EH (cell line): ENCODE measurements at regions not wholly inside any gene's neighbourhood (a gene's known extent, or its start where the extent isn't known, plus 50 kb on each side); places are given as distances from the start of the nearest gene placed in this dataset.
"Not testable (repeated sequence)": the region's sequence is repeated elsewhere in the genome, so short reads cannot be mapped to it uniquely, and the experiment has no call there.

ENCODE experiments used
- DNase-seq: peaks from one replicate; pipeline ENCODE4 v3.0.0-alpha.2; 2015; ENCODE audit warnings: low read depth

DNA sequence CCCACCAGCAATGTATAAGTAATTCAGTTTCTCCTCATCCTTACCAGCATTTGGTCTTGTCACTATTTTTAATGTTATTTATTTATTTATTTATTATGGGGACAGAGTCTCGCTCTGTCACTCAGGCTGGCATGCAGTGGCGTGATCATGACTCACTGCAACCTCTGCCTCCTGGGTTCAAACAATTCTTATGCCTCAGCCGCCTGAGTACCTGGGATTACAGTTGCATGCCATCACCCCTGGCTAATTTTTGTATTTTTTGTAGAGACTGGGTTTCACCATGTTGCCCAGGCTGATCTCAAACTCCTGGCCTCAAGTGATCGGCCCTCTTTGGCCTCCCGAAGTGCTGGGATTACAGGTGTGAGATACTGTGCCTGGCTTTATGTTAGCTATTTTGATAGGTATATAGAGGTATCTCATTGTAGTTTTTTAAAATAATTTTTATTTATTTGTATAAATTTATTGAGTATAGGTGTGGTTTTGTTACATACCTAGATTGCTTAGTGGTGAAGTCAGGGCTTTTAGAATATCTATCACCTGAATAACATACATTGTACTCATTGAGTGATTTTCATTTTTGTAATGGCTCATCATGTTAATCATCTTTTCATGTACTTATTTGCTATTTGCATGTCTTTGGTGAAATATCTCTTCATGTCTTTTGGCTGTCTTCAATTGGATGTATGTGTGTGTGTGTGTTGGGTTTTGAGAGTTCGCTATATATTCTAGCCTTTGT lies 53.3 kb downstream of the TANC2 start:
- no peak for DNase-seq

DNA sequence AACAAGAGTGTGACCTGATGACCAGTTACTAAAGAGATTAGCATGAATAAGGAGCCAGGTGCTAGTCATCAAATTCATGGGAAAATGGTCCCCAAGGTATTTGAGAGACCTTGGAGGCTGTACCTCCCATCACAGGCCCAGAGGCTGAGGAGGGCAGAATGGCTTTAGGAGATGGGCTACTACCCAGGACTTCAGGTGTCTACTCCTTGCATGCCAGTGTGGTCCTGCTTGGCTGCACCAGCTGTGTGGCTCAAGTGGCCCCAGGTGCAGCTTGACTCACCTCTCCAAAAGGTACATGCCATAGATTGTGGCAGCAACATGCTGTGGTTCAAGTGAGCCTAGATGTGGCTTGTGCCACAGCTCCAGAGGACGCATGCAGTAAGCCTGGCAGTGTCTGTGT lies 56.5 kb downstream of the TANC2 start:
- DNase-seq = no peak

DNA sequence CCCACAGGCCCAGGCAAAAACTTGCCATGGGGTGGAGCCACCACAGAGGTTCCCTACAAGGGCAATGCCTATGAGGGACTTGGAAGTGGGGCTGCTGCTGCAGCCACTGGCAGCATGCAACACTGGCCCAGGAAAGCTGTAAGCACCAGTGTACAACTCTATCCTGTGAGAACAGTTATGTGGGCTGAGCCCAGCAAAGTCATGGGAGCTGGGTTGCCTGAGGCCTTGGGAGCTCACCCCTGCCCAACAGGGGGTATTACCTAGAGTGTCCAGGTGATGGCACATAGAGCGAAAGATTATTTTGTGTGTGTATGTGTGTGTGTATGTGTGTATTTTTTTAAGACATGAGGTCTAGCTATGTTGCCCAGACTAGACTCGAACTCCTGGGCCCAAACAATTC lies 57.0 kb downstream of the TANC2 start:
- no peak for DNase-seq

DNA sequence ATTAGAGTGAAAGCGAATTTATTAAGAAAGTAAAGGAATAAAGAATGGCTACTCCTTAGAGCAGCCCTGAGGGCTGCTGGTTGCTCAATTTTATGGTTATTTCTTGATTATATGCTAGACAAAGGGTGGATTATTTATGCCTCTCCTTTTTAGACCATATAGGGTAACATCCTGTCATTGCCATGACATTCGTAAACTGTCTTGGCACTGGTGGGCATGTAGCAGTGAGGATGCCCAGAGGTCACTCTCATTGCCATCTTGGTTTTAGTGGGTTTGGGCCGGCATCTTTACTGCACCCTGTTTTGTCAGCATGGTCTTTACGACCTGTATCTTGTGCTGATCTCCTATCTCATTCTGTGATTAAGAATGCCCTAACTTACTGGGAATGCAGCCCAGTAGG lies 58.2 kb downstream of the TANC2 start:
- DNase-seq = no peak

DNA sequence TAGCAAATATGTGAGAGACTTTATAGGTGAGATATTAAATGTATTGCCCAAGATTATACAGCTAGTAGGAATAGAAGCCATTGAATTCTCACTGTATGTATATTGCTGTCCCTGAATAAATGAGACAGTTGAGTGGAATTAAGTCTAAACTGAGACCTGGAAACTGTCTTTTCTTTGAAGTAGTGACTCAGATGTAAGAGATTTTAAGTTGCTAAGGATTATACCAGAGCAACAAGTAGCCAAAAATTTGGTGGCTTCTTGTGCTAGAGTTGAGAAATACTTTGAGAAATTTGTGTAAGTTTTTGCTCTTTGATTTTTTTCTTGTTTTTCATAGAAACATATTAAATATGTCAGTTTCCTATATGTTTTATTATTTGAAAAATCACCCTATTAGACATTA lies 58.7 kb downstream of the TANC2 start:
- DNase-seq = peak; percentile 43

DNA sequence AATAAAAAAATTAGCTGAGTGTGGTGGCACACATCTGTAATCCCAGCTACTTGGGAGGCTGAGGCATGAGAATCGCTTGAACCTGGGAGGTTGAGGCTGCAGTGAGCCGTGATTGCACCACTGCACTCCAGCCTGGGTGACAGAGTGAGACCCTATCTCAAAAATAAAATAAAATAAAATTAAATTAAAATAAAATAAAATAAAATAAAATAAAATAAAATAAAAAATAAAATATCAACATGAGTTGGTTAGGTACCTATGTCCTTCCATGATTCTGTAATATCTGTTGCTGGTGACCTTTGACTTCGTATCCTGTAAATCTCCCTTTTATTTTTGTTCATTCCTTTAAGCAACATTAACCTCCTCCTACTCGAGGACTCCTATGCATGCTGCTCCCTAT lies 59.6 kb downstream of the TANC2 start:
- DNase-seq = not testable (repeated sequence)

DNA sequence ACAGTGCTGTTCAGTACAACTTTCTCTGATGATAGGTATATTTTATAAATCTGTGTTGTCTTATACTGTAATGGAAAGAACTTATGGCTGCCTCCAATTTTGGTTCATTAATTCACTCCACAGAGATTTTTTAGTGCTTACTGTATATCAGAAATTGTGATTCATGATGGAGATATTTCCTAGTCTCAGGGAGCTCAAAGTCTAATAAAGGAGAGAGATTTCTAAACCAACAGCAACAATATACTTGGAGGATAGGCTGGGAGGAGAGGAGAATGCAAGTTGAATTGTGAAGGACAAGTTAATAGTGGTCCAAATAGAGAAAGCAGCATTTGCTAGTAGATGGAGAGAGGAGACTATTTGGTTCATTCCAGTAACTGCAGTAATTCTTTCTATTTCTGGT lies 63.5 kb downstream of the TANC2 start:
- DNase-seq = peak; percentile 85

DNA sequence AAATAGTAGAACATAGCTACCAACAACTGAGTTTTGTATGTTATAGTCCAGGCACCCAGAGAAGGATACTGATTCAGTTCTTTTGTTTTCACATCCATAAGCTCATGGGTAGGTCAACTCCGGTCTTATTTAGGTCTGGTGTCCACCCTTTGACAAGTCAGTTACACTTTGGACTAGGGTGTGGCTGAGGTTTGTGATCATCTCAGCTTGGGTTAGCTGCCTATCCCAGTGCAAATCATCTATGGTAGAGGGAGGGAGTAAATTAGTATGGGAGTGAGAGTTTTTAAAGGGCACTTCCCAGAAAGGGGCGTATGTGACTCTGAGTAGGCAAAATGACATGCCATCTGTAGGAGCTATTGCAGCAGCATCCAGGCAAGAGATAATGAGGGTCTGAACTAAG lies 66.1 kb downstream of the TANC2 start:
- DNase-seq = no peak

DNA sequence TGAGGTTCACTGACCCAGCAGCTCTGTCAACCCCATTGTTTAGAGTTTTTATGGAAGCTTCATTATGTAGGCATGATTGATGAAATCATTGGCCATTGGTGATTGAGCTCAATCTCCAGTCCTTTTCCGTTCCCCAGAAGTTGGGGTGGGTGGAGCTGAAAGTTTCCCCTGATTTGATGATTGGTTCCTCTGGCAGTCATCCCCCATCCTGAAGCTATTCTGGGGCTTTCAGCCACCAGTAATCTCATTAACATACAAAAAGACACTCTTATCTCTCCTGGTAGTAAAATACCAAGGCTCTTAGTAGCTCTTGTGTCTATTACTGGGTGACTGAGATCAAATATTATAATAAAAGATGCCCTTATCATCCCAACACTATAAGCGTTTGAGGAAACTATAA lies 67.1 kb downstream of the TANC2 start:
- DNase-seq = no peak

DNA sequence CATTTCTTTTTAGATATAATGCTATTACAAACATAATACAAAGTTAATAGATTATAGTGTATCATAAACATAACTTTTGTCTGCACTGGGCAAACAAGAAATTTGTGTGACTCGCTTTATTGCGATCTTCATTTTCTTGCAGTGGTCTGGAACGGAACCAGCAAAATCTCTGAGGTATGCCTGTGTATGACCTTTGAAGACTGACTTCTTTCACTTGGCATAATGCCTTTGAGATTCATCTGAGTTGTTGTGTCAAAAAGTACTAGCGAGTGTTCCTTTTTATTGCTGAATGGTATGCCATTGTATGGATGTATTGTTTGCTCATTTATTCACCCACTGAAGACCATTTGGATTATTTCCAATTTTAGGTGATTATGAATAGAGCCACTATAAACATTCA lies 69.2 kb downstream of the TANC2 start:
- peak; percentile 81 for DNase-seq

DNA sequence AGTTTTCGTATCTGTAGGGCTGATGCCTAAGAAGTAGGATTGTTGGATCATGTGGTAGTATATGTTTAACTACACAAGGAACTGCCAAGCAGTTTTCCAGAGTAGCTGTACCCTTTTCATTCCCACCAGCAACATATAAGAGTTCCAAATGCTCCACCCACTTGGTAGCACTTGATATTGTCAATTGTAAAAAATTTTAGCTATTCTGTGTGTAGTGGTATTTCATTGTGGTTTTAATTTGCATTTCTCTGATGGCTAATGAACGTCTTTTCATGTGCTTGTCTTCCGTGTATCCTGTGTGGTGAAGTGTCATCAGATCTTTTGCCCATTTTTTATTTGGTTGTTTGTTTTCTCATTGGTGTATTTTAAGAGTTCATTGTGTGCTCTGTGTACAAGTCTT lies 69.7 kb downstream of the TANC2 start:
- peak; percentile 62 for DNase-seq

DNA sequence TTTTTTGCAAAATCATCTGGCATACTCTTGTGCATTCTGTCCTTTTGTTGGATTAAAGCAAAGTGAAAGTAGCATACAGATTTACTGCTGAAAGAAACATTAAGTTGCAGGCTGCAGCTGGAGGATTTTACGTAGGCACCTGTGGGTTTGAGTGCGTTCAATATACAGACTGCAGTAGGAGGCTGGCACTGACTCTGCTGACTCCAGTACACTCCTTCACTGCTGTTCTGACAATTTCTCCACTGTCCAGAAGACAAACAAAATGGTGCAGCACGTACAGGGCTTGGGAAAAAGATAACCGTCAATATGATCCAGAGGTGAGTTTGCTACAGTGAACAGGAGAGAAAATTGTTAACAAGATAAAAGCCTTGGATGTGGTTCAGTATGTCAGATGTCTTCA lies 73.3 kb downstream of the TANC2 start:
- no peak for DNase-seq

DNA sequence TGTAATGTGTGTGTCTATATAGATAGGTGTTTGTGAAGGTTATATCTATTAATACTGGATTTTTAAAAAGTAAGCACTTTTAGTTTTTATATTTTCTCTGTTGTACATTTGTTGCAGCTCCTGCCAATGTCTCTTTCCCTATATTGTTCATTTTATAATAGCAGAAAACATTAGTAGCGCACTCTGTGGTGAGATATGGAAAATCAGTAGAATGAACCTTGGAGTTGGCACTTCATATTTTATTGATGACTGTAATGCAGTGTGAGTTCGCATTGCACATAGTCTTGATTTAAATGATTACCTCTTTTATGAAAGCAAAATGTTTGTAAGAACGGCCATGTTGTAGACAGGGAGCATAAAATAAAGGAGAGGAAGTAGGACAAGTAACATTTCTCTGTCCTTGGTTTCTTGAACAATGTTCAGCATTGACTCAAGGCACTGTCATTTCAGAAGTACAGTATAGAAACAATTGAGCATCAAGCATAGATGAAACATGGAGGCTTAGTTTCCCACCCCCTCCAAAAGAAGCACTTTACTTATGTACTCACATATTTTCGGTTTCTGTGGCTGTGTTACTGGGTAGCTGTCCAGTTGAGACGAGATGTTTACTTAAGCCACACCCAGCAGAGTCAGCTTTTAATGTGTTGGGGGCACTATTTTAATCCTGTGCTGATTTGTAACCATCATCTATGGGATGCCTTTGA lies 74.0 kb downstream of the TANC2 start:
- peak; percentile 70 for DNase-seq

DNA sequence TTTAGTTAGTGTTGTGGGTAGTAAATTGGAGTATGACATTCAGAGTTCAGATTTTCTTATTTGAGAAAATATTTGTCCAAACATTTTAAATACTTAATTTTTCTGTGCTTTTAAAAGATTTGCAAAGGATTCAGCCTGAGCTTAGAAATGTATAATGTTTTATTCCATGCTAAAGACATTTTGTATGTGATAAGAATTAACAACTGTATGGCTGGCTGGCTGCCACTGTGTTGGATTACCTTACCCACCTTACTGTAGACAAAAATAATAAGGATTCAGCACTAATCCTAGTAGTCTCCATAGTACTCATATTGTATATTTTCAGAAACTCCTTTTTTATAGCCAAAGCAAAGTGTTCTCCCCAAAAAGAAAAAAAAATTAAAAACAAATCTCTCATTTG lies 74.8 kb downstream of the TANC2 start:
- DNase-seq = no peak

DNA sequence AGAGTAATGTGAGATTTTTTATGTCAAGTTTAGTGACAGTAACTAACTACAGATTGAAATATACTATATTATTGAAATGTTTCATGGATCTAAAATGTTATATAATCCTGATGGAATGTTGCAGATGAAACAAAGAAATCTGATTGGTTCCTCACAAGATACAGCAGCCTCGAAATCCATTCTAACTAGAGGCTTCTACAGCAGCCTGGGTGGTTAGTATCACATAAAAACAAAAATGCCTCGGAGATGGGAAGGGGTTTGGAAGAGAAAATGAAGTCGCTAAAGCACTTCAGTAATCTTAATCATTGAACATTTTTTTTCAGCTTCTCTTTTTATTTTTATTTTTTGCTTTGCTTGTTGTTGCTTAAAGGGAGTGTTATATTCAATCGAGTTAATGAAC lies 75.2 kb downstream of the TANC2 start:
- no peak for DNase-seq

DNA sequence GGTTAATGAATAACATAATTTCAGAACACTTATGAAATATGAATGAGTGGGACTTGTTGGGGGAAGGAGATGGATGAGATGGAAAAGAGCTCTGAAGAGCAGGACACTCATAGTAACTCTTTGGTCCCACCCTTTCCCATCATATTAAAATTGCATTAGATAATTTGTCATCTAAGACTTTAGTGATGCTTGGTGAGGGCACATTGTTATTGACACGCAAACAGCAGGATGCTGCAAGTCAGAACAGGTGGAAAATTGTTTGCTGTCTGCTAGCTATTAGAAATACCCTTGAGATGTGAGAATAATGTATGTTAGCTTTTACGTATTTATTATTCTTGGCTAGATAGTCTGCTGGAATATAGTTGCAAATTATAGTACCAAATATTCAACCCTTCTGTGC lies 75.7 kb downstream of the TANC2 start:
- no peak for DNase-seq

DNA sequence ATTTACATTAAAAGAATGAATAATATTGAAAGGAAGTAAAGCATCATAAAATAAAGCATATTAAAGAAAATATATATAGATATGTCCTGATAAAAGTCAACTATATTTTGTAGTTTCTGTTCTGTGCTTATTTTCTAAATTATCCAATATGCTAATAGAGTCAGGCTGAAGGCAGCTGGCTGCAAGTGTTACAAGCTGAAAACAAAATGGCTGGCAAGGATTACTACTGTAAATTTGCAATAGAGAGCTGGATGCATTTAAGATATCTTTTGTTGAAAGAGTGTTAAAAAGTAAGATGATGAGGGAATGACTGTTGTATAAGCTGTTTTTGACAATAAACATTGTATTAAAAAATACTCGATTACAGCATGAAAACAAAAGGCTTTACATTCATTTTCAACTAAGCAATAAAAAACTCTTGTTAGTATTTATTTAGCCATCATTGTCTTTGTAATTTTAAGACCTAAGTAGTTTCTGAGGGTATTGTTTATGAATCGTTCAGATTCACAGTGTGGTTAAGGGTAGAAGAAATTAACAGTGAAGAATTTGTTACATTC lies 76.3 kb downstream of the TANC2 start:
- no peak for DNase-seq

DNA sequence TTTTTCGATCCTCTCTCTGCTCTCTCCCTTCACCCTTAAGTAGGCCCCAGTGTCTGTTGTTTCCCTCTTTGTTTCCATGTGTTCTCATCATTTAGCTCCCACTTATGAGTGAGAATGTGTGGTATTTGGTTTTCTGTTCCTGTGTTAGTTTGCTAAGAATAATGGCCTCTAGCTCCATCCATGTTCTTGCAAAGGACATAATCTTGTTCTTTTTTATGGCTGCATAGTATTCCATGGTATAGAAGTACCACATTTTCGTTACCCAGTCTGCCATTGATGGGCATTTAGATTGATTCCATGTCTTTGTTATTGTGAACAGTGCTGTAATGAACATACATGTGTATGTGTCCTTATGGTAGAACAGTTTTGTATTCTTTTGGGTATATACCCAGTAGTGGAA lies 91.5 kb downstream of the TANC2 start:
- not testable (repeated sequence) for DNase-seq

DNA sequence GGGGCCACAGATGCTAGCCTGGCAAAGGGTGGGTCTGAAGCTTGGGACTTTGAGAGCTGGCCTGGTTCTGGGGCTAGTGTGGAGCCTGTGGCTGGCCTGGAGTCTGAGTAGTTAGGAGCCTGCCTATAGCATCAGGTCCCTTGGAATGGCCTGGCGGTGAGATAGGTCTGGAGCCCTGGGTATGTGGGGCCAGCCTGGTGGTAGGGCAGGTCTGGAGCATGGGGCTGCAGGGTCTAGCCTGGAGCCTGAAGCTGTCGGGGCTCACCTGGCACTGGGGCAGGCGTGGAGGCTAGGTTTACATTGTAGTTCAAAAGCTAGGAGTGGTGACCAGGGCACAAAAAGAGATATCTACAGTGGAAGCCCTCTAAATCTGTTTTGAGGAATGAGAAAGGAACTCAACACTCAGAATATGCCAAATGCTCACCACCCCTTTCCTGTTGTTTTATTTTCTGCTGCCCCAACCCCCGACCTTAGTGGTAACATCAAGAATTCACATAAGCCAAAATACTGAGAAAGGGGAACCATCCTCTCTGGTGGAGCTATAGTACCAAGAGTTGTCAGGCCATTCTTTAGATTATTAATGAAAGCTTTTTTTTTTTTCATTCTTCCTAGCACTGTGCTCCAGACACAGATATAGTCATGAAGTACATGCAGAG lies 100.3 kb downstream of the TANC2 start:
- DNase-seq = peak; percentile 4

DNA sequence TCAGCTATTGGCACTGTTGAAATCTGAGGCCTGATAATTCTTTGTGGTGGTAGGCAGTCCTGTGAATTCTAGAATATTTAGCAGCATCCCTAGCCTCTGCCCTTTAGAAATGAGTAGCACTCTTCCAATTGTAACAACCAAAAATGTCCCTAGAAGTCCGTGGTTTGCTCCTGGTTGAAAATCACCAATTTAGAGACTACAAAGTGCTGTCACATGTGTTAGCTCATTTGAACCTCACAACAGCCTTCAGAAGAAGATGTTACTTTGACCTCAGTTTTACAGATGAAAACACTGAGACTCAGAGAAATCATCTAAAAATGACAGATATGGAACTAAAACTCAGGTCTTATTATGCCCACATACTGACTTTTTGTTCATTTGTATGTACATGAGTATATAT lies 103.2 kb downstream of the TANC2 start:
- DNase-seq = no peak

DNA sequence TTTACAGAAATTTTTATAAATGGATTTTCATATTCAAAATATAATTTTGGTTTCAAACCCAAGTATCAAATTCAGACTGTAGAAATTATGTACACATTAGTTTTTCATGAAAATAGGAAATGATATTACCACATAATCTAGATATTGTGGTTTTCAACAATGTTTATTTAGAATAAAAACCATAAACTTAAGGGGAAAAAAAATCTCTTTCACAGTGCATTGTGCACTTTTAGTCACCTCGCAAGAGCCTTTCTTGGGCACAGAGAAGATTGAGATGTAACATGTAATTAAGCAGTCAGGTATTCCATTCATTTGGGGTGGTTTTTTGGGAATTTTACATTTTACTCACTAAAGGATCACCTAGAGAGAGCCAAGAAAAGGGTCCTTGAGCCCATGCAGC lies 104.0 kb downstream of the TANC2 start:
- peak; percentile 3 for DNase-seq

DNA sequence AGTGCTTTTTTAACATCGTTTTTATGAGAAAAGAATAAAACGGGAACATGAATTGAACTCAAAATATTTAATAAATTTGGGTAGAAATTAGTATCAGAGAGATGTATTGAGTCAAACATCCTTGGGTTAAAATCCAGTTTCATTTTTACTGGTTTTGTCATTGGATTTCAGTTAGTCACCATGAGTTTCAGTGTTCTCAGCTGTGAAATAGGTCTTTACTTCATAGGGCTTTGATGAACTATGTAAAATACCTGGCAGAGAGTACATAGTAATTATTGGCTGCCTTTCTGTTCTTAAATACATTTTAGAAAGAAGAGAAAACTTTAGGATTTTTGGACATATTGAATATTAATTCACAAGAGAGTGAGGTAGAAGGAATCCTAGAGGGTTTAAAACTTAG lies 105.8 kb downstream of the TANC2 start:
- no peak for DNase-seq

DNA sequence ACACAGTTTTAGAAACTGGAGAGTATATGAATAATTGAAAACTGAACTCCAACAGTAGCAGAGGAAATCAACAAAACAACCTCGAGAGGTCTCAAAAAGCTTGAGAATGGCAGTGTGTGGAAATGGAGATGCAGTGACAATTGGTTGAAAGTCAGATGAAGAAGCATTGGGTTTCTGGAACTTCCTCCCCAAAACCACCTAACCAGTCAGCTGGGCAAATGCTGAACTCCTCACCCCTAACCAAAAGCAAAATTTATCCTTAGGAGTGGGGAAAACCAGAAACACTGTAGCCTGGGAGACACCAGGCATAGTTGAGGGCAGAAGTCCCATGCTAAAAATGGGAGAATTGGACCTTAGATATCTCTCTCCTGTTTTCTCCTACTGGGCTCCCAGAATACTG lies 109.9 kb downstream of the TANC2 start:
- DNase-seq = peak; percentile 32
